Liver (tissue), 7 donors: ENCODE measurements at regions not wholly inside any gene's neighbourhood (a gene's known extent, or its start where the extent isn't known, plus 50 kb on each side); places are given as distances from the start of the nearest gene placed in this dataset.

Source experiments
- DNase-seq: peaks from one replicate; pipeline ENCODE4 v3.0.0-alpha.2; 2017; ENCODE audit warnings: low spot score
- H3K27ac ChIP-seq, 2 donors: one replicate each; pipeline ENCODE4 v1.7.0; 2013; ENCODE audit warnings: inconsistent platforms in 2 of 2, low read length in 2 of 2, control low read depth in 1 of 2, low read depth in 1 of 2, mild to moderate bottlenecking in 1 of 2
- H3K27me3 ChIP-seq, 4 donors: one replicate each; pipeline versions ENCODE4 v1.6.1 to v1.7.0; 2013; ENCODE audit warnings: low read length in 3 of 4, inconsistent platforms in 1 of 4, mild to moderate bottlenecking in 1 of 4, moderate library complexity in 1 of 4; ENCODE audit not compliant: control insufficient read depth in 4 of 4, insufficient read depth in 4 of 4
- H3K36me3 ChIP-seq, 4 donors: one replicate each; pipeline versions ENCODE4 v1.6.1 to v1.7.0; 2013; ENCODE audit warnings: low read length in 3 of 4, mild to moderate bottlenecking in 3 of 4, low read depth in 1 of 4, moderate library complexity in 1 of 4; ENCODE audit not compliant: control insufficient read depth in 4 of 4, insufficient read depth in 3 of 4
- H3K4me1 ChIP-seq, 4 donors: one replicate each; pipeline versions ENCODE4 v1.6.1 to v1.7.0; 2013; ENCODE audit warnings: low read length in 3 of 4, mild to moderate bottlenecking in 3 of 4, moderate library complexity in 1 of 4; ENCODE audit not compliant: control insufficient read depth in 4 of 4, insufficient read depth in 4 of 4
- H3K4me3 ChIP-seq, 3 donors: one replicate each; pipeline versions ENCODE4 v1.6.1 to v1.7.0; 2013; ENCODE audit warnings: low read length in 3 of 3, control low read depth in 1 of 3, low read depth in 1 of 3, mild to moderate bottlenecking in 1 of 3
- H3K9ac ChIP-seq, 2 donors: one replicate each; pipeline ENCODE4 v1.7.0; 2013; ENCODE audit warnings: low read length in 2 of 2, mild to moderate bottlenecking in 2 of 2, moderate library complexity in 2 of 2, control low read depth in 1 of 2, low read depth in 1 of 2
- H3K9me3 ChIP-seq, 4 donors: one replicate each; pipeline versions ENCODE4 v1.6.1 to v1.7.0; 2013; ENCODE audit warnings: low read length in 3 of 4; ENCODE audit not compliant: control insufficient read depth in 4 of 4
- ATF3 ChIP-seq: IDR thresholded peaks from 2 replicates; pipeline ENCODE4 v1.6.1; 2016; ENCODE audit warnings: antibody characterized with exemption
- FOXA1 ChIP-seq: IDR thresholded peaks from 2 replicates; pipeline ENCODE4 v1.6.1; 2016; ENCODE audit warnings: antibody characterized with exemption
- FOXA2 ChIP-seq: IDR thresholded peaks from 2 replicates; pipeline ENCODE4 v1.6.1; 2016; ENCODE audit warnings: antibody characterized with exemption
- JUND ChIP-seq, 2 donors: IDR thresholded peaks; 2 replicates each; pipeline ENCODE4 v1.6.1; 2016; ENCODE audit warnings: antibody characterized with exemption in 2 of 2
- NR2F2 ChIP-seq: IDR thresholded peaks from 2 replicates; pipeline ENCODE4 v1.6.1; 2016; ENCODE audit warnings: antibody characterized with exemption
- TAF1 ChIP-seq: conservative IDR thresholded peaks from 2 replicates; pipeline ENCODE4 v1.6.1; 2016; ENCODE audit warnings: antibody characterized with exemption, mild to moderate bottlenecking
- WGBS: extraction: QIAGEN DNeasy Blood & Tissue Kit; methylation state at CpG from one replicate; pipeline ENCODE4 v1.1.7; 2013; 5-methylcytosine and 5-hydroxymethylcytosine counted together
- TF ChIP-seq, protein P1 (sequence below): IDR thresholded peaks from 2 replicates; pipeline ENCODE4 v1.6.1; 2016; ENCODE audit warnings: antibody characterized with exemption
- TF ChIP-seq, protein P2 (sequence below): IDR thresholded peaks from 2 replicates; pipeline ENCODE4 v1.6.1; 2016; ENCODE audit warnings: antibody characterized with exemption, mild to moderate bottlenecking
- TF ChIP-seq, protein P3 (sequence below): IDR thresholded peaks from 2 replicates; pipeline ENCODE4 v1.6.1; 2016; ENCODE audit warnings: antibody characterized with exemption
- donor health status: healthy.
- donor health status: healthy.
- donor health status: healthy.
- donor health status: healthy.

DNA sequence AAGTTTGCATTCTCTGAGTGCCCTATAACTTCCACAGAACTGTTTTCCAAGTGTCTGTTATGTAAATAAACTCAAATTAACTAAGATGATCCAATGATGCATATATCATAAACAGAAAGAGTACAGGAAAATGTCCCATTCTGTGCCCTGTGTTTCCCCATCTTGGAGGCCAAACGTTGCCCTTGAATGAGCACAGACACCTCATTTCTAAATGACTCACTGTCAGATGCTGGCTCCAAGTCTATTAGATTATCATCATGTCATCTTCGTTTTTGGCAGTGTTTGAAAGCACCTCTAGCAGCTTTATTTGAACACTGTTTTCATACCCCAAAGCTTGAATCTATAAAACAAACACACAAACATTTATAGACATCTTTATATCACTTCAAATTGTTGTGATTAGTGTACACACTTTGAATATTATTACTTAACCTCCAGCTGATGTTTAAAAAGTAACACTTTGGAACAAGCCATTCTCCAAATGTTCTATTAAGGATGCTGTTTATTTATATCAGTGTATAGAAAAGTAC lies 424.2 kb downstream of the NOVA1 start:
- H3K9ac ChIP-seq = no peak overlapping the region
- no peaks in the 10 kb centered on the region for H3K27me3 ChIP-seq
- TF ChIP-seq, protein P1, sequence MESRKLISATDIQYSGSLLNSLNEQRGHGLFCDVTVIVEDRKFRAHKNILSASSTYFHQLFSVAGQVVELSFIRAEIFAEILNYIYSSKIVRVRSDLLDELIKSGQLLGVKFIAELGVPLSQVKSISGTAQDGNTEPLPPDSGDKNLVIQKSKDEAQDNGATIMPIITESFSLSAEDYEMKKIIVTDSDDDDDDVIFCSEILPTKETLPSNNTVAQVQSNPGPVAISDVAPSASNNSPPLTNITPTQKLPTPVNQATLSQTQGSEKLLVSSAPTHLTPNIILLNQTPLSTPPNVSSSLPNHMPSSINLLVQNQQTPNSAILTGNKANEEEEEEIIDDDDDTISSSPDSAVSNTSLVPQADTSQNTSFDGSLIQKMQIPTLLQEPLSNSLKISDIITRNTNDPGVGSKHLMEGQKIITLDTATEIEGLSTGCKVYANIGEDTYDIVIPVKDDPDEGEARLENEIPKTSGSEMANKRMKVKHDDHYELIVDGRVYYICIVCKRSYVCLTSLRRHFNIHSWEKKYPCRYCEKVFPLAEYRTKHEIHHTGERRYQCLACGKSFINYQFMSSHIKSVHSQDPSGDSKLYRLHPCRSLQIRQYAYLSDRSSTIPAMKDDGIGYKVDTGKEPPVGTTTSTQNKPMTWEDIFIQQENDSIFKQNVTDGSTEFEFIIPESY = no peak
- TF ChIP-seq ATF3 = no peak
- no peak for TF ChIP-seq TAF1
- no peak for TF ChIP-seq NR2F2
- H3K36me3 ChIP-seq = no peaks in the 10 kb centered on the region
- H3K4me3 ChIP-seq = no peak overlapping the region
- no peaks in the 10 kb centered on the region for H3K9me3 ChIP-seq
- no peaks in the 10 kb centered on the region for H3K4me1 ChIP-seq
- H3K27ac ChIP-seq = no peak overlapping the region
- DNase-seq = no peak
- 31% methylated on average over 2 of the region's 2 CpGs for WGBS

GRCh38 chr14:26172396-26172795 lies 425.4 kb downstream of the NOVA1 start:
- H3K9ac ChIP-seq = no peak overlapping the region
- no peak overlapping the region for H3K27ac ChIP-seq
- no peak overlapping the region for H3K4me3 ChIP-seq
- no peaks in the 10 kb centered on the region for H3K36me3 ChIP-seq
- no peak for DNase-seq
- H3K9me3 ChIP-seq = no peaks in the 10 kb centered on the region
- no peaks in the 10 kb centered on the region for H3K4me1 ChIP-seq
- TF ChIP-seq, protein P2, sequence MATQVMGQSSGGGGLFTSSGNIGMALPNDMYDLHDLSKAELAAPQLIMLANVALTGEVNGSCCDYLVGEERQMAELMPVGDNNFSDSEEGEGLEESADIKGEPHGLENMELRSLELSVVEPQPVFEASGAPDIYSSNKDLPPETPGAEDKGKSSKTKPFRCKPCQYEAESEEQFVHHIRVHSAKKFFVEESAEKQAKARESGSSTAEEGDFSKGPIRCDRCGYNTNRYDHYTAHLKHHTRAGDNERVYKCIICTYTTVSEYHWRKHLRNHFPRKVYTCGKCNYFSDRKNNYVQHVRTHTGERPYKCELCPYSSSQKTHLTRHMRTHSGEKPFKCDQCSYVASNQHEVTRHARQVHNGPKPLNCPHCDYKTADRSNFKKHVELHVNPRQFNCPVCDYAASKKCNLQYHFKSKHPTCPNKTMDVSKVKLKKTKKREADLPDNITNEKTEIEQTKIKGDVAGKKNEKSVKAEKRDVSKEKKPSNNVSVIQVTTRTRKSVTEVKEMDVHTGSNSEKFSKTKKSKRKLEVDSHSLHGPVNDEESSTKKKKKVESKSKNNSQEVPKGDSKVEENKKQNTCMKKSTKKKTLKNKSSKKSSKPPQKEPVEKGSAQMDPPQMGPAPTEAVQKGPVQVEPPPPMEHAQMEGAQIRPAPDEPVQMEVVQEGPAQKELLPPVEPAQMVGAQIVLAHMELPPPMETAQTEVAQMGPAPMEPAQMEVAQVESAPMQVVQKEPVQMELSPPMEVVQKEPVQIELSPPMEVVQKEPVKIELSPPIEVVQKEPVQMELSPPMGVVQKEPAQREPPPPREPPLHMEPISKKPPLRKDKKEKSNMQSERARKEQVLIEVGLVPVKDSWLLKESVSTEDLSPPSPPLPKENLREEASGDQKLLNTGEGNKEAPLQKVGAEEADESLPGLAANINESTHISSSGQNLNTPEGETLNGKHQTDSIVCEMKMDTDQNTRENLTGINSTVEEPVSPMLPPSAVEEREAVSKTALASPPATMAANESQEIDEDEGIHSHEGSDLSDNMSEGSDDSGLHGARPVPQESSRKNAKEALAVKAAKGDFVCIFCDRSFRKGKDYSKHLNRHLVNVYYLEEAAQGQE = no peak
- TF ChIP-seq, protein P1 = no peak
- TF ChIP-seq JUND (IDR thresholded peaks at IDR 0.05) = no peak
- TF ChIP-seq, protein P3, sequence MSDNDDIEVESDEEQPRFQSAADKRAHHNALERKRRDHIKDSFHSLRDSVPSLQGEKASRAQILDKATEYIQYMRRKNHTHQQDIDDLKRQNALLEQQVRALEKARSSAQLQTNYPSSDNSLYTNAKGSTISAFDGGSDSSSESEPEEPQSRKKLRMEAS = no peak
- H3K27me3 ChIP-seq = no peaks in the 10 kb centered on the region

GRCh38 chr14:26170885-26171284 lies 426.9 kb downstream of the NOVA1 start:
- DNase-seq = no peak
- no peak for TF ChIP-seq FOXA1
- no peak for TF ChIP-seq FOXA2
- Histone ChIP-seq H3K36me3 (no peaks in the 10 kb centered on the region), H3K27me3 (no peaks in the 10 kb centered on the region), H3K9ac (no peak overlapping the region), H3K9me3 (no peaks in the 10 kb centered on the region), H3K27ac (no peak overlapping the region), H3K4me1 (no peaks in the 10 kb centered on the region), H3K4me3 (no peak overlapping the region)
- 64% methylated on average over 1 of the region's 1 CpG for WGBS
